ENCODE measurements at regions not wholly inside any gene's neighbourhood (a gene's known extent, or its start where the extent isn't known, plus 50 kb on each side); places are given as distances from the start of the nearest gene placed in this dataset.

GRCh38 chr4:78721747-78722146 is 54.4 kb upstream of the BMP2K start:
- no peak overlapping the region for H3K4me3 ChIP-seq (replicated peaks; ENCODE audit: insufficient read depth, low read length)
- TF ChIP-seq REST (IDR thresholded peaks at IDR 0.05; ENCODE audit: insufficient replicate concordance, low read depth) (no peak), POLR2AphosphoS5 (IDR thresholded peaks at IDR 0.05; ENCODE audit: low read depth) (no peak), CTCF (IDR thresholded peaks at IDR 0.05; ENCODE audit: insufficient read depth, low read length) (no peak), GABPA (IDR thresholded peaks at IDR 0.05; ENCODE audit: low read depth) (no peak), SPI1 (IDR thresholded peaks at IDR 0.05; ENCODE audit: borderline replicate concordance, low read depth) (no peak)

GRCh38 chr4:78722320-78722719 is 53.8 kb upstream of the BMP2K start:
- H3K27ac ChIP-seq (replicated peaks), result no peak overlapping the region
- no peaks in the 10 kb centered on the region for H3K27me3 ChIP-seq (ENCODE audit: insufficient read depth, poor library complexity, severe bottlenecking)
- TF ChIP-seq CTCF (IDR thresholded peaks at IDR 0.05; ENCODE audit: insufficient read depth, low read length) (no peak), POLR2AphosphoS5 (IDR thresholded peaks at IDR 0.05; ENCODE audit: low read depth) (no peak), REST (IDR thresholded peaks at IDR 0.05; ENCODE audit: insufficient replicate concordance, low read depth) (no peak), SPI1 (IDR thresholded peaks at IDR 0.05; ENCODE audit: borderline replicate concordance, low read depth) (no peak), GABPA (IDR thresholded peaks at IDR 0.05; ENCODE audit: low read depth) (no peak)
- no peak for DNase-seq (ENCODE audit: low read depth in 1 of 2, low spot score in 1 of 2)
- no peak overlapping the region for H3K4me3 ChIP-seq (replicated peaks; ENCODE audit: insufficient read depth, low read length)

More at GRCh38 chr4:78721747-78722146, 54.4 kb upstream of the BMP2K start:
- Histone ChIP-seq H3K27me3 (ENCODE audit: insufficient read depth, poor library complexity, severe bottlenecking) (no peaks in the 10 kb centered on the region), H3K27ac (replicated peaks) (no peak overlapping the region)
- DNase-seq (ENCODE audit: low read depth in 1 of 2, low spot score in 1 of 2), result no peak

GRCh38 chr4:78722878-78723277 is 53.3 kb upstream of the BMP2K start:
- DNase-seq (ENCODE audit: low read depth in 1 of 2, low spot score in 1 of 2), result no peak
- no peak for TF ChIP-seq SPI1 (IDR thresholded peaks at IDR 0.05; ENCODE audit: borderline replicate concordance, low read depth)
- TF ChIP-seq REST (IDR thresholded peaks at IDR 0.05; ENCODE audit: insufficient replicate concordance, low read depth), result no peak
- TF ChIP-seq GABPA (IDR thresholded peaks at IDR 0.05; ENCODE audit: low read depth), result no peak
- no peak for TF ChIP-seq POLR2AphosphoS5 (IDR thresholded peaks at IDR 0.05; ENCODE audit: low read depth)
- no peak for TF ChIP-seq CTCF (IDR thresholded peaks at IDR 0.05; ENCODE audit: insufficient read depth, low read length)
- Histone ChIP-seq H3K27ac (replicated peaks) (no peak overlapping the region), H3K27me3 (ENCODE audit: insufficient read depth, poor library complexity, severe bottlenecking) (no peaks in the 10 kb centered on the region), H3K4me3 (replicated peaks; ENCODE audit: insufficient read depth, low read length) (no peak overlapping the region)
